HTR-8/SVneo (cell line): ENCODE measurements at regions not wholly inside any gene's neighbourhood (a gene's known extent, or its start where the extent isn't known, plus 50 kb on each side); places are given as distances from the start of the nearest gene placed in this dataset.
"Not testable (repeated sequence)": the region's sequence is repeated elsewhere in the genome, so short reads cannot be mapped to it uniquely, and the experiment has no call there.

Experiments used
- DNase-seq: peaks from one replicate; pipeline ENCODE4 v3.0.0; 2011; ENCODE audit warnings: low spot score, mixed read lengths; ENCODE audit not compliant: insufficient read length
- FAIRE-seq: peaks from 2 replicates; lab custom pipeline; 2011; peaks lifted over from hg19 to GRCh38; lab: Jason Lieb, UNC

GRCh38 chr13:50526661-50527071 lies 316.8 kb downstream of the DLEU7 start:
- FAIRE-seq: no peak

GRCh38 chr13:50527188-50527587 lies 316.3 kb downstream of the DLEU7 start:
- no peak for FAIRE-seq
- no peak for DNase-seq

More at GRCh38 chr13:50526661-50527071, 316.8 kb downstream of the DLEU7 start:
- no peak for DNase-seq

DNA sequence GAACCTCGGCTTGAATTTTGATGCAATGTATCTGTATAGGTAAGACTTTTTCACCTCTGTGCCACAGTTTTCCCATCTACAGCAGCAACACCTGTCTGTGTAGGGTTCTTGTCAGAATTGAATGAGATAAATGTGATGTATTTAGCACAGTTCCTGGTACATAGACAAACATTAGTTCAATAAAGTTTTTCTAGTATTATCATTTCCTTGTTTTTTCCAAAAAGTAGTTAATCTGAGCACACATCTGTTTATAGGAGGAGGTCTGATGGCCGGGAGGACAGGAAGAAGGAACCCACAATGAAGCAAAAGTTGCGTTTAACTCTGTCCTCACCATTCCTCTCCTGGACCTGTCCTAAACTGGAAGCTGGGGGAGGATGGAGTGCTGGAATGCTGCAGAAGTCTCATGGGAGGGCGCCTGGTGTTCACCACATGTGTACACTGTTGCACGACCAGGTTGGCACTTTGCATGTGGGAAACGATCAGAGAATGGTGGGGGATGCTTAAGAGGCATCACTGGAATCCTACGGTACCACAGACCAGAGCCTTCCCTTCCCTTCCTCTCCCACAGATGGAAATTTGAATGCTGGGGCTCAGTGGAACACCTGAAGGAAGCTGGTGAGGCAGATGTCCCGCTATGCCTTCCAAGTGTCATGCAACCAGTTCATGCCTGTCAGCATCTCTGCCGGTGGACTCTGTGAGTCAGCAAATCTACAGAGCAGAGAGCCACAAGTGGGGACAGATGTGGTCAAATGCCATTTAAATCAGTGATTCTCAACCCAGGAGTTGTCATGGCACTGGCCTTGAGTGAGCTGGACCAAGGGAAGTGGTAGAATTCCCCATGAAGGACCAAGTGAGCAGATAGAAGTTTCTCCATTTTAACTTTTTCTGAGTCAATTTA lies 315.6 kb downstream of the DLEU7 start:
- no peak for FAIRE-seq

GRCh38 chr13:50529154-50529882 lies 314.2 kb downstream of the DLEU7 start:
- no peak for FAIRE-seq
- DNase-seq: no peak

More for the DNA sequence above, 315.6 kb downstream of the DLEU7 start:
- DNase-seq: no peak

DNA sequence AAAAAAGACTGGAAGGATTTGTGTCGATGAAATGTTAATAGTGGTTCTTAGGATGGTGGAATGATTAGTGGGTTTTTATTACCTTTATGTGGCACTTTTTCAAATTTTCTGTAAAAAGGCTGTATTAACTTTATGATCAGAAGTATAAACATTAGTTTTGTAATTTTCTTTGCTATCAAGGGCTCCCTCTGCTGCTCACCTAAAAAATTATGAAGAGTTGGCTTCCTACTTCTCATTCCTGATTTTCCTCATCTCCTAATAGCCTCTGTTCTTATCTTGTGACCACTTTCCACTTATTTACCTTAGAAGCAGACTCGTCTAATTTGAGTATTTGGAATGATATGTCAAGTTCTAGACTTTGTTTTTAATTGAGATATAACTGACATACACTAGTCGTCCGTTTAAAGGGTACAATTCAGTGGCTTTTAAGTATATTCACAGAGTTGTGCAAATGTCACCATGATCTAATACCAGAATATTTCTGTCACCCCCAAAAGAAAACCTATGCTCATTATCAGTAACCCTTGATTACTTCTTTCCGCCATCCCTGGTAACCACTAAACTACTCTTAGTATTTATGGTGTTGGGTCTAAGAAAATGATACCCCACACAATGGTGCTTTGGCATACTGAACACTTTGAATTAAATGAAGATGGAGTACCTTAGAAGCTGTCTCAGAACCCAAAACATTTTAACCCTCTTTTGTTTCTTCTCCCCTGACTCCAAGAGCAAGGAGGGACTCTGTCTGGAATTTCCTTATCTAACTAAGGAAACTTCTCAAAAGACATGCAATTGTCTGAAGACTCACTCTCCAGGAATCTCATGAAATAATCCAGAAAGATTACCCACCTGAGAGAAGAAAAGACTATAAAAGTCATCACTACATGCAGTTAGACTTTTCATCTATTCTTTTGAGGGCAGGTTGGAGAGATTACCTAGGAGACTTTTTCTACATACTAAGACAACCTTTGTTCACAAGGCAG lies 311.3 kb downstream of the DLEU7 start:
- no peak for FAIRE-seq
- DNase-seq: no peak

DNA sequence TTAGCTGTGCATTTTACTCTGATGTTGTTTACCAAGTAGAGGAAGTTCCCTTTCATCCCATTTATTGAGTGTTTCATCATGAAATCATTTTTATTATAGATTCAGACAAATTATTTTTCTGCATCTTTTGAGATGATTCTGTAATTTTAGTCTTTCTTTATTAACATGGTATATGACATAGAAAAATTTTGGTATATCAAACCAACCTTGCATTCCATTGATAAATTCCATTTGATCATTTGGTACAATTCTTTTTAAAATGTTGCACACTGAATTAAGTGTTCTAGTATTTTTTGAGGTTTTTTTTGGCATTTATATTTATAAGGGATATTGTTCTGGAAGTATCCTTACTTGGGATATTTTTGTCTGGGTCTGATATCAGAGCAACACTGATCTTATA lies 308.4 kb downstream of the DLEU7 start:
- no peak for FAIRE-seq
- no peak for DNase-seq

GRCh38 chr13:50537029-50537428 lies 306.5 kb downstream of the DLEU7 start:
- no peak for DNase-seq
- no peak for FAIRE-seq

GRCh38 chr13:50539791-50540530 lies 303.5 kb downstream of the DLEU7 start:
- DNase-seq (no peak), FAIRE-seq (no peak)

GRCh38 chr13:50543141-50543540 lies 300.4 kb downstream of the DLEU7 start:
- FAIRE-seq: no peak
- no peak for DNase-seq

- FAIRE-seq (no peak), DNase-seq (no peak)
These were observed 299.7 kb downstream of the DLEU7 start for GRCh38 chr13:50543782-50544181.

GRCh38 chr13:50544211-50544610 lies 299.3 kb downstream of the DLEU7 start:
- FAIRE-seq: no peak
- DNase-seq: no peak

DNA sequence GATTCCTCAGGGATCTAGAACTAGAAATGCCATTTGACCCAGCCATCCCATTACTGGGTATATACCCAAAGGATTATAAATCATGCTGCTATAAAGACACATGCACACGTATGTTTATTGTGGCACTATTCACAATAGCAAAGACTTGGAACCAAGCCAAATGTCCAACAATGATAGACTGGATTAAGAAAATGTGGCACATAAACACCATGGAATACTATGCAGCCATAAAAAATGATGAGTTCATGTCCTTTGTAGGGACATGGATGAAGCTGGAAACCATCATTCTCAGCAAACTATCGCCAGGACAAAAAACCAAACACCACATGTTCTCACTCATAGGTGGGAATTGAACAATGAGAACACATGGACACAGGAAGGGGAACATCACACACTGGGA lies 296.3 kb downstream of the DLEU7 start:
- not testable (repeated sequence) for DNase-seq, FAIRE-seq

DNA sequence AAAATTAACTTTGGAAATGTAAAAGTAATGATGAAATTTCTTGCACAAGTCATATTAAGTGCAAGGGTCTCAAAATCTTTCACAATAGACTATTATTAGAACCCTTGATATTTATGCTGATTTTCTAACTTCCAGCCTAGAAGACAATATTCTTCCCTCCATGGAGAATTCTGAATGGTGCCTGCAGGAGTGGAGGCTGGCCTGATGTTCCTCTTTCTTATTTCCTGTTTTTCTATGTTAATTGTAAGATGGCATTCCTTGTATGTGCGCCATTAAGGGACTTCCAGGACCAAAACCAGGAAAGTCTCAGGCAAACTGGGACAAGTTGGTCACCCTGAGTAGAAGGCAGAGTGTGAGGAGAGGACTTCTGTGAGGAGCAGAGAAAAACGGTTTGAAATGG lies 294.9 kb downstream of the DLEU7 start:
- FAIRE-seq: no peak
- DNase-seq: no peak

DNA sequence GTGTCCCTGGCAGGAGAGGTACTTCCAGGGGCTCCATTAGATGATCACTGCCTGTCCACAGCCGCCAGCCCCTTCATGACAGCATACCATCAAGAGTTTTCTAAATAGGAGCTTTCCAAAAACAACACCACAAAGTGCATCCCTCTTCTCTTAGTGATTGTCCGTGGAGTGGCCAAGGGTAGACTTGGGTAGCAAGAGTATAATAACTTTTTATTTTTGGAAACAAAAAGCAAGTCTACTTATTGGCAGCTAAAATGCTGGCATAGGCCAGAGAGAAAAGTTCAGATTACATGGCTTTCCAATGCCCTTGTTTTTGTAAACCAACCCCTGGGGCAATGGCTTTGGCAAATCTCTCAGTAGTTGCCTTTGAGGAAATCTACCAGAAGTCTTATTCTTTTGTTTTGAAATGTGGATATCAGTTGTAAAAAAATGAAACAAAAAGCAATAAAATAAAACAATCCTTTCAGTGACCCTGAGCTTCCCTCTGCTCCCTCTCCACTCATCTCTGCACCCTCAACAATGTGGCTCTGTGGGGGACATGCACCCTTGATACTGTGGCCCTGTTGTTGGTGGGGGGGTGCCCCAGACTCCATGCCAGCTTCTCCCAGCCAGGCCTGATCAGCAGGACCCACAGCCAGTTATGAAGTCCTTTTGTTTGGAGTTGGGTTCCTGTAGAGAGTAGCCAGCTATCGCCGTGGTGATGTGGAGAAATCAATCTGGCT lies 294.1 kb downstream of the DLEU7 start:
- DNase-seq: no peak
- FAIRE-seq: no peak

- DNase-seq (no peak), FAIRE-seq (no peak)
These were observed 293.3 kb downstream of the DLEU7 start for GRCh38 chr13:50550151-50550550.

GRCh38 chr13:50552424-50552966 lies 291.0 kb downstream of the DLEU7 start:
- DNase-seq (no peak), FAIRE-seq (no peak)

DNA sequence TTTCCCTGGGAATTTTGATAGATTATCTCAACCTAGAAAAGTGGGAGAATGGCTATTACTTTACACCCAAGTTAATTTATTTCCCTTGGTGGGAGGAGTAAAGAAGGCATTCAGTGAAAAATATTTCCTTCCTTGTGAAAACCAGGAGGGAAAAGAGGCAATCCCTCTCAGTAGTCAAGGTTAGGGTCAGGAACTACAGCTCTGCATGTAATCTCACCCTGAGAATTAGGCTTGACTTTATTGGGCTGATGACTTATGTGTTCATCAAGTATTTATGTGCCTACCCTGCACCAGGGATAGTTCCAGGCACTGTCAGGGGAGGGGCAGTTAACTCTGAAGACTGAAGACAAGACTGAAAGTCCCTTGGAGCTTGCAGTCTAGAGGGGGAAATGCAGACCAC lies 281.8 kb downstream of the DLEU7 start:
- DNase-seq: no peak

GRCh38 chr13:50566646-50567045 lies 276.8 kb downstream of the DLEU7 start:
- FAIRE-seq (no peak), DNase-seq (no peak)

More for the DNA sequence above, 281.8 kb downstream of the DLEU7 start:
- FAIRE-seq: no peak

DNA sequence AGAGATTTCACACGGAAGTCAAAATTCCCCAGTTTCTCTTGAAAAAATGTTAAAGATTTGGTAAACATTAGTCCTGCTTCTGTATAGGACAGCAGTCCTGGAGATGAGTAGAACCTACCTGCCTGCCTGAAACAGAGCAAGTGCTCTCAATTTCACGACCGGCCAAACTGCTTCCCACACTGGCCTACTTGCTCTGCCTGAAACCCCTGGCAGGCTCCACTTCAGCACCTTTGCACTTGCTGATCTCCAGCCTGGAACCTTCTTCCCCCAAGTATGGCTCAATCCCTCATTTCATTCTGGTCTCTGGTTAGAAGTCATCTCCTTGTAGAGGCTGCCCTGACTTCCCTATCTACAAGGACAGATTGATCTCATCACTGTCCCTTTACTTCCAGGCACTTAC lies 271.4 kb downstream of the DLEU7 start:
- FAIRE-seq: no peak
- DNase-seq: no peak
